GM19397 (cell line): ENCODE measurements at regions not wholly inside any gene's neighbourhood (a gene's known extent, or its start where the extent isn't known, plus 50 kb on each side); places are given as distances from the start of the nearest gene placed in this dataset.

Source experiments
- ATAC-seq: cut with Tn5 transposase; IDR thresholded peaks from one replicate; pipeline ENCODE4 v1.9.1; 2021; ENCODE audit warnings: mild to moderate bottlenecking, moderate library complexity; ENCODE audit not compliant: unreplicated experiment

GRCh38 chr1:199857108-199857507 lies 170.4 kb upstream of the NR5A2 start:
- ATAC-seq: no peak

DNA sequence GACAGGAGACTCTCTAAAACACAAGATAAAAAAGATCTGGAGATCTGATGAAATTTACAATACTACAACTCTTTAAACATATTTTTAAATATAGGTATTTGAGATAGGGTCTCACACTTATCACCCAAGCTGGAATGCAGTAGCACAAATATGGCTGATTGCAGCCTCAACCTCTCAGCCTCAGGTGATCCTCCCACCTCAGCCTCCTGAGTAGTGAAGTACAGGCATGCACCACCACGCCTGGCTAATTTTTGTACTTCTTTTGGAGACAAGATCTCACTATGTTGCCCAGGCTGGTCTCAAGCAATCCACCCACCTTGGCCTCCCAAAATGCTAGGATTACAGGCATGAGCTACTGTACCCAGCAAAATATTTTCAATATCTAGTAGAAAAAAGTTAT lies 170.0 kb upstream of the NR5A2 start:
- ATAC-seq: no peak

- ATAC-seq: no peak
Observed at GRCh38 chr1:199858171-199858570, 169.3 kb upstream of the NR5A2 start.

- no peak for ATAC-seq
Observed at GRCh38 chr1:199858856-199859255, 168.7 kb upstream of the NR5A2 start.

GRCh38 chr1:199859491-199859933 lies 168.0 kb upstream of the NR5A2 start:
- no peak for ATAC-seq

DNA sequence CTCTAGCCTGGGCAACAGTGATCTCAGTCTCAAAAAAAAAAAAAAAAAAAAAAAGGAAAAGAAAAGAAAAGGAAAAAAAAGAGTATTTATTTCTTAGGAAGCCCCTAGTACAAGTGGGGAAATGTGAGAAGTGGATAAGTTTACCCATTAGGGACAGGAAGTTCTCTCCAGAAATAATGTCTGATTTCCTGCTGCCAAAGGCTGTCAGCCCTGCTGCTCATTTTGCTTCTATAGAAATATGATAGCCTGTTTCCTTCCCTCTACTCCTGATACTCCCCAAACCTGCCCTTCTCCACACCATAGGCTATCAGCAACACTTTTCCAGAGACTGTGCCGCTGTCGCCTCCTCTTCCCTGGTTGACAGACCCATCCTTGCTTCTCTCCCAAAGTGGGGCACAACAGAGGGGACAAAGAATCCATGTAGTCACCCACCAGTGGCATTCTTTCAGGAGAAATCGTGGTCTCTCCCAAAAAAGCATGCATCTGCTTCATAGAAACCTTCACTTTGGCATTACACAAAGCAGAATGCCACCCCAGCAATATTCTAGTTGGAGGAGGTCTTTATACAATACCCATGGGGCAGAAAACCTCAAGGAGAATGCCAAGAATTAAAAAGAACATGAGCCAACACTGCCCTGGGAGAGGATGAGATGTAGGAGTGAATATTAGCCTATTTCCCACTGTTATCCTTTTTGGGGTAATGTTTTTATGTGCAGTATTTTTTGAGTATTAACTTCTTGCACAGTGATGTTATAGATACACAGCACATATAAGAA lies 166.3 kb upstream of the NR5A2 start:
- ATAC-seq: no peak

- no peak for ATAC-seq
Observed at GRCh38 chr1:199862047-199862446, 165.5 kb upstream of the NR5A2 start.

DNA sequence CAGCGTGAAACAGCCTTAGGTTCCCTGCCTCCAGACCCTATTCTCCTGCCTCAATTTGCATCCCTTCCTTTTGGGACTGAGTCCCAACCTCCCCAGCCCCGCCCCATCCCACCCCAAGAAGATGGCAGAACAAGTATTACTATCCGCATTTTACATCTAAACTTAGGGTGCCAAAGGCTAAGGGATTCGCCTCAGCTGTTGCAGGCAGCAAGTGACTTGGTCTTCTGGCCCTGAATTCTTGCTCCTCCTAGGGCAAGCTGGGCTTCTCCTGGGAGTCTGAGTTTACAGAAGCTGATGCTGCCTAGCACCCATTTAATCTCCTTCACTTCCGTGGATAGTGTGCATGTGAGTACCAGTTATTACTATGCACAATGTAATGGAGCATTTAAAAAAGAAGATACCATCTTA lies 161.3 kb upstream of the NR5A2 start:
- no peak for ATAC-seq

GRCh38 chr1:199867601-199868000 lies 159.9 kb upstream of the NR5A2 start:
- no peak for ATAC-seq

GRCh38 chr1:199868777-199869176 lies 158.7 kb upstream of the NR5A2 start:
- ATAC-seq: no peak

- no peak for ATAC-seq
Observed at GRCh38 chr1:199875337-199875736, 152.2 kb upstream of the NR5A2 start.

GRCh38 chr1:199875856-199876255 lies 151.7 kb upstream of the NR5A2 start:
- no peak for ATAC-seq

DNA sequence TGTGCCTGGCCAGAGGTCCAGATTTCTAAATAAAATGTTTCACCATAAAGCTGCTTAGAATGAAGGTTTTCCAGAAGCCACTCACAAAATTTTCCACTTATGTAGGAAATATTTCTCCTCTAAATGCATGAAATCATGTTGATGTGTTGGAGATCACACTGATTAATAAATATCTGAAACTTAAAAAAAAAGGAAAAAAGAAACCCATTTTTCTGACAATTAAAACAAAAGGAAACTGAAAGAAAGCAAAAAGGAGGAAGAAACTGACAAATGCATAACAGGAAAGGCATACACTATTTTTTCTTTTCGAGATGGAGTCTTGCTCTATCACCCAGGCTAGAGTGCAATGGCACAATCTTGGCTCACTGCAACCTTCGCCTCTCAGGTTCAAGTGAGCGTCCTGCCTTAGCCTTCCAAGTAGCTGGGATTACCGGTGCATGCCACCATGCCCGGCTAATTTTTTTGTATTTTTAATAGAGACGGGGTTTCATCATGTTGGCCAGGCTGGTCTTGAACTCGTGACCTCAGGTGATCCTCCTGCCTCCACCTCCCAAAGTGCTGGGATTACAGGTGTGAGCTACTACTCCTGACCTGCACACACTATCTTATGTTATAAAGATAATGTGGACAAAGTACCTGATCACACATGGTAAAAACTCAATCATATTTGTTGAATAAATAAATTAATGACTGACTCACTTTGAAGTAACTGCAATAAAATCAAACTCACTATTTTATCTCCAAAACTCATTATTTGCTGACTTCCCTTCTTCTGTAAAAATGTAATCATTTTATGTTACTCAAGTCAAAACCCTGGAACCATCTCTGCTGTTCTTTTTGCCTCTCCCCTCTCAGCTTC lies 149.8 kb upstream of the NR5A2 start:
- no peak for ATAC-seq

DNA sequence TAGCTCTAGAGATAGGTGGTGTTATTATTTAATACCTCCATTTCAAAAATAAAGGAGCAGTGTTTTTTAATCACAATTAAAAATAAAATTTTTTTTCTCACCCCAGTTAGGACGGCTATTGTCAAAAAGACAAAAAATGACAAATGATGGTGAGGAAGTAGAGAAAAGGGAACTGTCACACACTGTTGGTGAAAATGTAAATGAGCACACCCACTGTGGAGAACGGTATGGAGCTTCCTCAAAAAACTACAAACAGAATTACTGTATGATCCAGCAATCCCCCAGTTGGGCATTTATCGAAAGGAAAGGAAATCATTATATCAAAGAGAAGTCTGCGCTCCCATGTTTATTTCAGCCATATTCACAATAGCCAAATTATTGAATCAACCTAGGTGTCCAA lies 148.7 kb upstream of the NR5A2 start:
- ATAC-seq: no peak

DNA sequence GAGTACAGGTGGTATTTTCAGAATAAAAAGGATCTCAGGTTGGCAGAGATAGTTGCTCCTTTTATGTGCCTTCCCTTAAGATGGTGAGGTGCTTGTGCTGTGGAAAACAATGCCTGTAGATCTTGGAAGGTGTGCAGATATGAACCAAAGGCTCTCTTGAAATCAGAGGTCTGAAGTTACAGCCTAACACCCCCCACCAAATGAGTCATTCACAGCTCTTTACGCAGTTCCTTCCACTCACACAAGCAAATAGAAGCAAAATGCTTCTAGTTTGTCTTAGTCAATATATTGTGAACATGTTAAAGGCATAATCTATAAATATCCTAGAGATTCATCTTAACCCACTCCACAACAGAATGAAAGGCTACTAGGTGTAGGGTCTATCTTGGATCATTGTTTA lies 128.9 kb upstream of the NR5A2 start:
- ATAC-seq: no peak

DNA sequence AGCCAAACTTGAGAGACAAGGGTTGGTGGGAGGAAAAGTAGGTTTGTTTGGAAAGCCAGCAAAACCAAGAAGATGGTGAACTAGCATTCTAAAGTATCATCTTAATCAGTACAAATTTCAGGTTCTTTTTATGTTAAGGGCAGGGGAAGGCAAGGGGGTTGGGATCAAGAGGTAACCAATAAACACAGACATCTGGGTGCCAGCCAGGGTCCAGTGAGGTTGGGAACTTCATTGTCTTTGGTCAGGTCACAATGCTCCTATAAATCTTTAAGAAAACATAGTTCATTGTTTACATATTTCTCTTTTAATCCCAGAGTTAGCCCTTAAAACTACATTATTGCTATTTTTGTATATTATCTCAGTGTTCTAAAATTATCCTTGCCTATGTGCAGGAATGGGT lies 126.2 kb upstream of the NR5A2 start:
- ATAC-seq: no peak

- no peak for ATAC-seq
Observed at GRCh38 chr1:199907361-199907760, 120.1 kb upstream of the NR5A2 start.

GRCh38 chr1:199909137-199909536 lies 118.4 kb upstream of the NR5A2 start:
- no peak for ATAC-seq

DNA sequence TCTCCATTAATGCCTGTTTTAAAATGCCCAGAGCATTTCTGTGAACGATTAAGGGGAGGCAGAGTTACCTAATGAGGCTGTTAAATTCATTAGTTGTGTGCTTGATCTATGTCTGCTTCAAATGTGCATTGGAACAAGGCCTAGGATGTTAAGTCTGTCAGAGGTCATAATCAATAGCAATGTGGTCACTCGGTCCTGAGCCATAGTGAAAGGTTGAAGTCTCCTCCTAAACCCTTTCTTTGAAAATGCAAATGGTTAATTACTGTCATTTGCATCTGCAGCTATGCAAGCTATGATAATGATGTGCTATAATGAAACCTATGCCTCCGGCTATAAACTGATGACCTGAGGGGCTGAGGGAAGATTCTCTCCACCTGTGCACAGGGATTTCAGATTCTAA lies 114.2 kb upstream of the NR5A2 start:
- no peak for ATAC-seq

GRCh38 chr1:199914546-199914945 lies 113.0 kb upstream of the NR5A2 start:
- ATAC-seq: no peak

GRCh38 chr1:199918196-199918769 lies 109.2 kb upstream of the NR5A2 start:
- ATAC-seq: no peak

GRCh38 chr1:199920635-199921034 lies 106.9 kb upstream of the NR5A2 start:
- ATAC-seq: no peak
